Activated T-cell treated with anti-CD3 and anti-CD28 coated beads, Interleukin-2, amount 50 U/mL, for 24 hours (primary cell): ENCODE measurements at regions not wholly inside any gene's neighbourhood (a gene's known extent, or its start where the extent isn't known, plus 50 kb on each side); places are given as distances from the start of the nearest gene placed in this dataset.

Experiments
- DNase-seq: peaks from one replicate; pipeline ENCODE4 v3.0.0-alpha.2; 2020
- H3K27ac Mint-ChIP-seq: 2 replicates; pipeline ENCODE4 v1.8.0; 2020; ENCODE audit warnings: mild to moderate bottlenecking, mixed read lengths
- H3K27me3 Mint-ChIP-seq: 2 replicates; pipeline ENCODE4 v1.8.0; 2020; ENCODE audit warnings: mixed read lengths
- H3K36me3 Mint-ChIP-seq: 2 replicates; pipeline ENCODE4 v1.8.0; 2020; ENCODE audit warnings: low read depth, mixed read lengths
- H3K4me1 Mint-ChIP-seq: 2 replicates; pipeline ENCODE4 v1.8.0; 2020; ENCODE audit warnings: low read depth, mixed read lengths
- H3K4me3 Mint-ChIP-seq: 2 replicates; pipeline ENCODE4 v1.8.0; 2020; ENCODE audit warnings: mild to moderate bottlenecking, moderate library complexity, mixed read lengths
- H3K9me3 Mint-ChIP-seq: 2 replicates; pipeline ENCODE4 v1.8.0; 2020; ENCODE audit warnings: mixed read lengths

DNA sequence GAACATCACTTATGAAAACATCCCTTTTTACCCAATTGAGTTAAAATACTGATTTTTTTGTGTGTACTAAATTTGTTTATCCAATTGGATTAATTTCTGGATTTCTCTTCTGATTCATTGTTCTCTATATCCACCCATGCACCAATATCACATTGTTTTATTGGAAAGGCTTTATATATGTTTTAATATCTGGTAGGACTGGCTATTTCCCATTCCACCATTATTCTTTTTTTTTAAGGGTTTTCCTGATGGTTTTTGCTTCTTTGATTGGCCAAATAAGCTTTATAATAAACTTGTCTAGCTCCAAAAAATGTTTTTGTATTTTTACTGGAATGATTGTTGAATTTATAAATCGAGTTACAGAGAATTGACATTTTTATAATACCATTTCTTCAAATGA lies 59.4 kb upstream of the DOK5 start:
- Mint-ChIP-seq H3K27me3 (peaks cover 15% of the 10 kb centered on the region), H3K4me1 (no peaks in the 10 kb centered on the region), H3K36me3 (no peaks in the 10 kb centered on the region), H3K9me3 (peaks cover 3% of the 10 kb centered on the region), H3K27ac (no peak overlapping the region), H3K4me3 (no peak overlapping the region)
- no peak for DNase-seq

DNA sequence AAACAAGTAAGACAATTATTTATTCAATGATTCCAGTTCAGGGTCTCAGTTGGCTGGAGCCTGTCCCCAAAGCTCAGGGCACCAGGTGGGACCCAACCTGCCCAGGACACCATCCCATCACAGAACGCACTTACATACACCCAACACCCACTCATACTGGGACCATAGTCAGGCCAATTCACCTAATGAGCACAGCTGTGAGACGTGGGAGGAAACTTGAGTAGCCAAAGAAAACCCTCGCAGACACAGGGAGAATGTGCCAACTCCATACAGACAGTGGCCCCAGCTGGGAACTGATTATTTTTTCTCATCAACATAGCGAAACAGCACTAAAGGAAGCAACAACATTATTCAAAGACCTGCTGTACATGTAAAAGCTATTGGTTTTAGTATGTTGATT lies 58.6 kb upstream of the DOK5 start:
- Mint-ChIP-seq H3K27me3 (peaks cover 15% of the 10 kb centered on the region), H3K4me1 (no peaks in the 10 kb centered on the region), H3K9me3 (peaks cover 3% of the 10 kb centered on the region), H3K27ac (no peak overlapping the region), H3K4me3 (no peak overlapping the region), H3K36me3 (no peaks in the 10 kb centered on the region)
- no peak for DNase-seq

DNA sequence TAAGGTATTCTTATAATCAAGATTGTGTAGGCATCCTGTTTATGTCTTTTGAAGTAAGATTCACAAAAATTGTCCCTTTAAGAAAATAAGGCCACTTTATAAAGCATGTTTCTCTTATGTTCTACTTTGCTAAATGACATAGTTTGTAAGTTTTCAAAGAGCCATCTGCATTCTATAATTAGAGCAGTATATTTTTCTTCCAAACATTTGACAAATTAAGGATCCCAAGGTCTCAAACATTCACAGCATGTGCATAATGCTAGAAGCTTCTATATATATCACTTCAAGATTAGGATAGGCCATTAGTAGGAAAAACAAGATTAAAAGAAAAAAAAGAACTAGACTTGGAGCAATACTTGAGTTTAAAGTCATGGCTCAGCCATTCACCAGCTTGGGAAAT lies 55.9 kb upstream of the DOK5 start:
- no peaks in the 10 kb centered on the region for H3K4me1 Mint-ChIP-seq
- peaks cover 15% of the 10 kb centered on the region for H3K27me3 Mint-ChIP-seq
- no peak for DNase-seq

More for the DNA sequence above, 55.9 kb upstream of the DOK5 start:
- H3K36me3 Mint-ChIP-seq = no peaks in the 10 kb centered on the region
- H3K9me3 Mint-ChIP-seq = peaks cover 9% of the 10 kb centered on the region
- no peak overlapping the region for H3K27ac Mint-ChIP-seq
- H3K4me3 Mint-ChIP-seq = no peak overlapping the region
